ENCODE measurements at regions not wholly inside any gene's neighbourhood (a gene's known extent, or its start where the extent isn't known, plus 50 kb on each side); places are given as distances from the start of the nearest gene placed in this dataset.

DNA sequence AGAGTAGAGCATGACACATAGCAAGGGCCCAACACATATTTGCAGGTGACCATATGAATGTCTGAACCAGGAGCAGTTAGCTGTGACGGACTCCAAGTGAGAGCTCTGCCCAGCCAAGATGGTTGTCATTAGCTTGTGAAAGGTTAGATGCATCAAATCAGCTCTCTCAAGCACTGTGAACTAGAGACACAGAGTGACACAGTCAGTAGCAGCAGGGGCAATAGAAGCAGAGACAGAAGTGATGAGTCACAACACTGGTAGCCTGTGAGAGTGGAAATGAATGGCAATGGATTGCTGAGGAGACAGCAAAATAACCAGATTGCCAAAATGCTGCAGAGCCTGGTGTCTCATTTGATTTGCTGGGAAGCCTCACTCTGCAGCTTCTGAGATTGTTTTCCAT is 558.9 kb downstream of the PKHD1 start:
- intact Hi-C loops (cut with micrococcal nuclease) = no loop called here
- peaks cover 4% of the 10 kb centered on the region for H3K9me3 Mint-ChIP-seq
- ATAC-seq (no peak), DNase-seq (no peak)
- no peaks in the 10 kb centered on the region for H3K4me1 Mint-ChIP-seq (ENCODE audit: low read depth)
- TF ChIP-seq CTCF (IDR thresholded peaks at IDR 0.05) = no peak
- no peak overlapping the region for H3K4me3 Mint-ChIP-seq
- no peaks in the 10 kb centered on the region for H3K27me3 Mint-ChIP-seq
- POLR2A ChIA-PET = no interaction called here
- H3K27ac Mint-ChIP-seq = no peak overlapping the region
- no peaks in the 10 kb centered on the region for H3K36me3 Mint-ChIP-seq (ENCODE audit: low read depth)
- CTCF ChIA-PET = no interaction called here

- TF ChIP-seq CTCF (IDR thresholded peaks at IDR 0.05) = no peak
- Mint-ChIP-seq H3K4me1 (ENCODE audit: low read depth) (no peaks in the 10 kb centered on the region), H3K27ac (no peak overlapping the region), H3K9me3 (peaks cover 4% of the 10 kb centered on the region), H3K36me3 (ENCODE audit: low read depth) (no peaks in the 10 kb centered on the region), H3K4me3 (no peak overlapping the region), H3K27me3 (no peaks in the 10 kb centered on the region)
- DNase-seq (no peak), ATAC-seq (no peak)
- ChIA-PET POLR2A (no interaction called here), CTCF (no interaction called here)
- intact Hi-C loops (cut with micrococcal nuclease) = no loop called here
These were observed 558.2 kb downstream of the PKHD1 start for GRCh38 chr6:51529240-51529639.

GRCh38 chr6:51531623-51532022 is 555.8 kb downstream of the PKHD1 start:
- intact Hi-C loops (cut with micrococcal nuclease) = no loop called here
- Mint-ChIP-seq H3K9me3 (peaks cover 4% of the 10 kb centered on the region), H3K27ac (no peak overlapping the region), H3K4me3 (no peak overlapping the region), H3K36me3 (ENCODE audit: low read depth) (no peaks in the 10 kb centered on the region), H3K4me1 (ENCODE audit: low read depth) (no peaks in the 10 kb centered on the region), H3K27me3 (no peaks in the 10 kb centered on the region)
- ATAC-seq = no peak
- ChIA-PET POLR2A (no interaction called here), CTCF (no interaction called here)
- DNase-seq = no peak
- no peak for TF ChIP-seq CTCF (IDR thresholded peaks at IDR 0.05)

GRCh38 chr6:51533962-51534361 is 553.5 kb downstream of the PKHD1 start:
- POLR2A ChIA-PET = no interaction called here
- CTCF ChIA-PET = no interaction called here
- Mint-ChIP-seq H3K9me3 (no peaks in the 10 kb centered on the region), H3K36me3 (ENCODE audit: low read depth) (no peaks in the 10 kb centered on the region), H3K4me1 (ENCODE audit: low read depth) (no peaks in the 10 kb centered on the region), H3K27ac (no peak overlapping the region), H3K27me3 (no peaks in the 10 kb centered on the region), H3K4me3 (no peak overlapping the region)
- DNase-seq (no peak), ATAC-seq (no peak)
- intact Hi-C loops (cut with micrococcal nuclease) = no loop called here
- no peak for TF ChIP-seq CTCF (IDR thresholded peaks at IDR 0.05)

GRCh38 chr6:51535327-51535726 is 552.1 kb downstream of the PKHD1 start:
- no peak overlapping the region for H3K4me3 Mint-ChIP-seq
- H3K27me3 Mint-ChIP-seq = no peaks in the 10 kb centered on the region
- intact Hi-C loops (cut with micrococcal nuclease) = no loop called here
- no peak overlapping the region for H3K27ac Mint-ChIP-seq
- no peaks in the 10 kb centered on the region for H3K36me3 Mint-ChIP-seq (ENCODE audit: low read depth)
- no peaks in the 10 kb centered on the region for H3K9me3 Mint-ChIP-seq
- H3K4me1 Mint-ChIP-seq (ENCODE audit: low read depth) = no peaks in the 10 kb centered on the region
- CTCF ChIA-PET = no interaction called here
- ATAC-seq (no peak), DNase-seq (no peak)
- no peak for TF ChIP-seq CTCF (IDR thresholded peaks at IDR 0.05)
- POLR2A ChIA-PET = no interaction called here
